Heart left ventricle (tissue), 13 donors: ENCODE measurements at regions not wholly inside any gene's neighbourhood (a gene's known extent, or its start where the extent isn't known, plus 50 kb on each side); places are given as distances from the start of the nearest gene placed in this dataset.

ENCODE experiments used
- POLR2A ChIP-seq, 2 donors: fragments of 450-650 bp; IDR thresholded peaks; one replicate each; pipeline ENCODE4 v1.6.1; 2017; ENCODE audit warnings: antibody characterized with exemption in 2 of 2, mild to moderate bottlenecking in 2 of 2, moderate library complexity in 2 of 2
- TF ChIP-seq, protein P1 (sequence below), 12 donors: fragments of 200-600 bp; sonication (generic) in 4 of 12; IDR thresholded peaks; one replicate each; pipeline versions ENCODE4 v1.5.0 to v1.8.0; 2018 to 2022; ENCODE audit warnings: antibody characterized with exemption in 12 of 12, mild to moderate bottlenecking in 5 of 12
- donor health status: ischemic (EF 13 %, LVEDD 7.1; RV severe dilation, severe dysfunction).
- donor health status: DM: no; HTN: yes; CAD: no.
- donor health status: DM: no; HTN: no; CAD: no.
- donor health status: ischemic (EF 25% LVEDD 6.9; RV normal size, moderate dysfunction).
- donor health status: ischemic (EF 25% LVEDD 5.7; RV mildly dilated, moderate dysfunction).
- donor health status: ischemic (EF 35%, LVEDD 5.7; RV mildly dilated, moderate dysfunction).
- donor health status: nonischemic (EF 11% LVEDD 7.7; RV severe dilation, severe dysfunction).
- donor health status: DM: yes; HTN: yes; CAD: no.
- donor health status: PGD.
- donor health status: ischemic (EF 29% LVEDD 5.4; RV normal size, mild dysfunction).
- donor health status: nonischemic (EF 23%, LVEDD 6.1; RV moderate dilation, normal function).

DNA sequence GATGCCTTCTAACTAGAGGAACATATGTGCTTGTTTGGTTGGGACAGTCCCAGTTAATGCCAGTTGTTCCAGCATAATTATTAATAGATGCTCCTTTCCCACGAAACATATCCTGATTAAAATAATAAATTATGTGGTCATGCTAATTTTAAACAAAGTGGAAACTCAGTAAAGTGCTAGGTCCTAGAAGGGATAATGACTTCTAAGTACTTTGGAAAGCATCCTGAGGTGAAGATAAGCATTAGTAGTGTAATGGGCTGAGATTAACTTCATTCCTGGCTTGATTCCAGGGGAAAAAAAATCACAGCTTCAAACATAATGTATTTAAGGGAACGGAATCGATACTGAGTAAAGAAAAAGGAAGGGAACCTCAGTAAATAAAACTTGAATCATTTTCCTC is 213.7 kb upstream of the SNX2 start:
- TF ChIP-seq, protein P1, sequence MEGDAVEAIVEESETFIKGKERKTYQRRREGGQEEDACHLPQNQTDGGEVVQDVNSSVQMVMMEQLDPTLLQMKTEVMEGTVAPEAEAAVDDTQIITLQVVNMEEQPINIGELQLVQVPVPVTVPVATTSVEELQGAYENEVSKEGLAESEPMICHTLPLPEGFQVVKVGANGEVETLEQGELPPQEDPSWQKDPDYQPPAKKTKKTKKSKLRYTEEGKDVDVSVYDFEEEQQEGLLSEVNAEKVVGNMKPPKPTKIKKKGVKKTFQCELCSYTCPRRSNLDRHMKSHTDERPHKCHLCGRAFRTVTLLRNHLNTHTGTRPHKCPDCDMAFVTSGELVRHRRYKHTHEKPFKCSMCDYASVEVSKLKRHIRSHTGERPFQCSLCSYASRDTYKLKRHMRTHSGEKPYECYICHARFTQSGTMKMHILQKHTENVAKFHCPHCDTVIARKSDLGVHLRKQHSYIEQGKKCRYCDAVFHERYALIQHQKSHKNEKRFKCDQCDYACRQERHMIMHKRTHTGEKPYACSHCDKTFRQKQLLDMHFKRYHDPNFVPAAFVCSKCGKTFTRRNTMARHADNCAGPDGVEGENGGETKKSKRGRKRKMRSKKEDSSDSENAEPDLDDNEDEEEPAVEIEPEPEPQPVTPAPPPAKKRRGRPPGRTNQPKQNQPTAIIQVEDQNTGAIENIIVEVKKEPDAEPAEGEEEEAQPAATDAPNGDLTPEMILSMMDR (IDR thresholded peaks at IDR 0.05): no peak
- no peak for TF ChIP-seq POLR2A (IDR thresholded peaks at IDR 0.05)
